Anterior cingulate cortex (tissue), 58 donors: ENCODE measurements at regions not wholly inside any gene's neighbourhood (a gene's known extent, or its start where the extent isn't known, plus 50 kb on each side); places are given as distances from the start of the nearest gene placed in this dataset.

Source experiments
- DNase-seq, 58 donors: peaks; one replicate each; lab custom pipeline; 2025; lab: John Stamatoyannopoulos, UW

DNA sequence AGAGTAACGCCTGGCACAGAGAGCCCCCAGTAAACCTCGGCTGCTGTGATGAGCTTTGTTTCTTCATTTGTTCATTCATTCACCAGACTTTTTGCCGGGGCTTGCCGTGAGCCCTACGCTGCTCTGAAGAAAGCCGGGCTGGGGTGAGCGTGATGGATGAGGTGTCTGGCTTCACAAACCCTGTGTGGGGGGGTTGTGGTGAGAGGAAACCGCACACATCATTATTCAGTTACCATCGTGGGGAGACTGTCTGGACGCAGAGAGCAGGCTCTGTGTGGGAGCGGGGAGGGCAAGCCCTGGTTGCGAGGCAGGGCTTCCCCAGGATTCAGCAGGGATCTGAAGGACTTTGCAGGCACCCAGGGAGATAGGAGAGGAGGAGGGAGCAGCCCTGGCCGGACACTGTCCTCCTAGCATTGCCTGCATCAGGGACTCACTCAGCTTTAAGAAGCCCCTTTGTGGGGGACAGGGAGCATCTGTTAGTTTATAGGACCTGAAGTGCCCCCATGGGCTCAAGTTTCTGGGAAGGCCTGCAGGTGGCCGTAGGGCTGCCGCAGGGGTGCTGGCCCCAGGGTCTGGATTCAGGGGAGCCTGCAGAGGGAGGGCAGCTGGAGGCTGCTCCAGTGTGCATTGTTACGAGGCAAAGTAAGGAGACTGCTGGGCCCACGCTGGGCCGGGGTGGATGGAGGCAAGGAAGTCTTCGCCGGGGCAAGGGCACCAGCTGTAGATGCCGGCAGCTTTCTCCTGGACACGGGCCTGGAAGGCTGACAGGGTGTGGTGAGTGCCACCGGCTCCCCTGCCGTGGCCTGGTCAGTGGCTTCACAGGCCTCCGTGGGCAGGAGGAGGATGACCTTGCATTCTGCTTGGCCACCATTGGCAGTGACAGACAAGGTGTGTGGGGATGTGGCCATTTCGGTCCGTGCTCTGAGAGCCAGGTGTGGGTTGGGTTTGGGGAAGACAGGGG lies 334.5 kb downstream of the SEC14L1 start:
- no peak for DNase-seq

DNA sequence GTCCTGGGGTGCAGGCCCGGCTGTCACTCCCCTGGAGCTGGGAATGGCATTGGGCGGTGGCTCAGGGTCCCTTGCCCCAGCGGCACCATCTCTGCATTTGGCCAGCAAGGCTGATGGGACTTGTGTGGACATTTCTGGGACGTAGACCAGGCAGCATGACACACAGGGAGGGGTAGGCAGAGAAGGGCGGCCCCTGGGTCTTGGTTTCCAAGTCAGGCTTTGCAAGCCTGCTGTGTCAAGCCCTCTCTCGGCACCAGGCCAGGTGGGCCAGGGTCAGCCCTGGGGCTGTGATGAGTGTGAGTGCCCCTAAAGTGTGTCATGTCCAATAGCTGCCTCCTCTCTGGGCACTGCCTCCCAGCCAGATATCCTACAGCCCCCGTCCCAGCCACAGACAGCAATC lies 335.2 kb downstream of the SEC14L1 start:
- peak in 1 of 58 donors; percentile 8 for DNase-seq

DNA sequence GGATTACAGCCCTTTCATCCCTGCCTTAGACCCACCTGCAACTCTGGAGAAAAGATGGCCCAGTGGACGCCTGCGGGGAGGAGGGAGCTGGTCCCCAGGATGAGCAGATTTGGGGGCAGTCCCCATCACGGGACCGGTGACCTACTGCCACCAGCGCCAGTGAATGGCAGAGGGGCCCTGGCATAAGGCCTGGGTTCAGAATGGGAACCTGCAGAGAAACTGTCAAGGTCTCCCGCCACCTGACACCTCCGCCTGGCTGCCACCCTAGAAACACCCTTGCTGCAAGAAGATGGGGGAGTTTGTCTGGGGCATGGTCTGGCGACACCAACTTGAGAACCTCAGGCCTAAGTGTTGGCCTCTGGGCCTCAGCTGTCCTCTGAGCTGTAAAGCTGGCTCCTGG lies 335.7 kb downstream of the SEC14L1 start:
- no peak for DNase-seq

DNA sequence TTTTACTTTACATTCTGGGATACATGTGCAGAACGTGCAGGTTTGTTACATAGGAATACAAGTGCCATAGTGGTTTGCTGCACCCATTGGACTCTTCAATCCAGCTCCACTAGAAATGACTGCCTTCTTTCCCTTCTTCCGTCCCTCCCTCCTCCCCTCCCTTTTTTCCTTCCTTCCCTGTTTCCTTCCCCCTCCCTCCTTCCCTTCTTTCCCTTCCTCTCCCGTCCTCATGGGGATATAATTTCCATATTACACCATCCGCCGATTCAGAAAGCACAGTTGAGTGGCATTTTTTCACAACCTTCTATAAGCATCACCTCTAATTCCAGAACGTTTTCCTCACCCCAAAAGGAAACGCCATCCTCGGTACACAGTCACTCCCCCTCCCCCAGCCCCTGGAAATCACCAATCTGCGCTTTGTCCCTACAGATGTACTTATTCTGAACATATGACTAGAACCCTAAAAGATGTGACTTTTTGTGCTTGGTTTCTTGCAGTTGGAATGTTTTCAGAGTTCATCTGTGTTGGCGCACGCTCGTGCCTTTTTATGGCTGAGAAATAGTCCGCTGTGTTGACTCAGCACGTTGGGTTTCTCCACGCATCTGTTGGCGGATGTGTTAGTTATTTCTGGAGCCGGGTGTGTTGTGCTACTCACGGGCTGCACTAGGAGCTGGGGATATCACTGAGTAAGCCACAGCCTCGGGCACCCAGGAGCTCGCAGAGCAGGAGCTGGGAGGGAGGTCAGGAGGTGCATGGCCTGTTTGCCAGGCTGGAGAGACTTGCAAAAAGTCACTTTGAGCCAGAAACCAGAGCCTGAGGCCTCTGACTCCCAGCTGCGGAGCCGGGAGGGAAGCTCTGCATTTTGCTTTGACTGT lies 336.4 kb downstream of the SEC14L1 start:
- DNase-seq: peak in 35 of 58 donors; percentile 6 to 76 (median 33)

DNA sequence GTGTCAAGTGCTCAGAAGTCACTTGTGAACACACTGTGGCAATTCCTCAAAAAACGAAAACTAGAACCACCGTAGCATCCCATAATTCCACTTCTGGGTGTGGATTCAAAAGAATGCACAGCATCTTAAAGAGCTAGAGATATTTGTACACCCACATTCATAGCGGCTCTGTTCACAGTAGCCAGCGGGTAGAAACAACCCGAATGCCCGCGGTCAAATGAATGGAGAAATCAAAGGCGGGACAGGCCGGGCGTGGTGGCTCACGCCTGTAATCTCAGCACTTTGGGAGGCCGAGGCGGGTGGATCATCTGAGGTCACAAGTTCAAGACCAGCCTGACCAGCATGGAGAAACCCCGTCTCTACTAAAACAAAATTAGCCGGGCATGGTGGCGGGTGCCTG lies 337.5 kb downstream of the SEC14L1 start:
- no peak for DNase-seq

DNA sequence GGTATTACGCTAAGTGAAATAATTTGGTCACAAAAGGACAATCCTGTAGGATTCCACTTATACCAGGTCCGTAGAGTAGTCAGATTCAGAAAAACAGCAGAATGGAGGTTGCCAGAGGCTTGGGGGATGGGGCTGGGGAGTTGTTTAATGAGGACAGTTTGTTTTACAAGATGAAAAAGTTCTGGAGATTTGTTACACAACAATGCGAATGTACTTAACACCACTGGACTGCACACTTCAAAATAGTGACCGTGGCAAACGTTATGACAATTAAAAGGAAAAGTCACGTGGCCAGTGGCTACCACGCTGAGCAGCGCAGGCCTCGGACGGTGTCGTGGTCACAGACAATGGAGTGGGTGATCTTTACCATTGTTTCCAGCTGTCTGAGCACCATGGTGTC lies 338.1 kb downstream of the SEC14L1 start:
- no peak for DNase-seq

DNA sequence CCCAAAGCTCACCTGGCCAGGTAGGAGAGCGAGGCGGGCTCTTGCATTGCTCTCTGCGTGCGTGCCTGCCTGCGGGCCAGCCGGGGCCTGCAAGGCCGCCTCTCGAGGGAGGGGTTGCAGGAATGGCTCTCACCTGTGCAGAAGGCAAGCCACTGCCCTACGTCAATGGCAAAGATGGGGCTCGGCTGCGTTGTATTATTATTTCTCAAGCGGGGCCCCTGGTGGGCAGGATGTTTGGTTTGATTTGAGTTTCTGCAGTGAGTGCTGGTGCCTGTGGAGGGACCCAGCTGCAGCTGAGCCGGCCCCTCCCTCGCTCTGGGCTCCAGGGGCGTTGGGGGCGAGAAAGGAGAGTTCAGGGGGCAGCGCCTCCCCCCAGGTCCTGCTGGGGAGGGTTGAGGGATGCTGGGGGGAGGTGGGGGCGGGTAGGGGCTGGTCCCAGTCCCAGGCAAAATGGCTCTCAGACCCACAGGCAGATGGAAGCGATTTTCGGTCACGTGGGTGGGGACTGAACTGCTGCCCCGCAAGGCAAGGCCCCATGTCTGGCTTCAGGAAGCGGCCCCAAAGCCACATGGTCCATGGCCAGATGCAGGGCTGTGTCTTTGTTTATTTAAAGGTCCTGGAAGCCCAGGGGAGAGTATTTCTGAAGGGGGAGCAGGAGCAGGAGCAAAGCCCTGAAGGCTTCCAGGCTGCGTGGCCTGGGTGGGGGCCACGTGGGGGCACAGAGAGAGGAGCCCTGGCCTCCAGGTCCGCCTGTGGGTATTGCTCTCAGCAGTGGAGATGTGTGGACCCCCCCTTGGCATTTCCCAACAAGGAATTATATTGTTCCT lies 338.8 kb downstream of the SEC14L1 start:
- DNase-seq: no peak

DNA sequence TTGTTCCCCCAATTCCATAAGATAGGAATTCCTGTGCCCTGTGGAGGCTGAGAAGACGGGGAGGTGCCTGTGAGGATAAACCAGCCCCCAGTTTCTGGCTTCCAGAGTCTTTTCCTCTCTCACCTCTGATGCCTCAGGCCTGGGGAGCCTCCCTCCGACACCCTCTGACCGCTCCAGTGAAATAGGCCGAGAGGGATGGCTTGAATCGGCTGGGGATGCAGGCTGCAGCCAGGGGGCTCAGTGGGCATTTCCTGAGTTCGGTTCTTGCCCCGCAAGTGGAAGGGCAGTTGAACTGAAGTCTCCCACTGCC lies 339.4 kb downstream of the SEC14L1 start:
- no peak for DNase-seq

DNA sequence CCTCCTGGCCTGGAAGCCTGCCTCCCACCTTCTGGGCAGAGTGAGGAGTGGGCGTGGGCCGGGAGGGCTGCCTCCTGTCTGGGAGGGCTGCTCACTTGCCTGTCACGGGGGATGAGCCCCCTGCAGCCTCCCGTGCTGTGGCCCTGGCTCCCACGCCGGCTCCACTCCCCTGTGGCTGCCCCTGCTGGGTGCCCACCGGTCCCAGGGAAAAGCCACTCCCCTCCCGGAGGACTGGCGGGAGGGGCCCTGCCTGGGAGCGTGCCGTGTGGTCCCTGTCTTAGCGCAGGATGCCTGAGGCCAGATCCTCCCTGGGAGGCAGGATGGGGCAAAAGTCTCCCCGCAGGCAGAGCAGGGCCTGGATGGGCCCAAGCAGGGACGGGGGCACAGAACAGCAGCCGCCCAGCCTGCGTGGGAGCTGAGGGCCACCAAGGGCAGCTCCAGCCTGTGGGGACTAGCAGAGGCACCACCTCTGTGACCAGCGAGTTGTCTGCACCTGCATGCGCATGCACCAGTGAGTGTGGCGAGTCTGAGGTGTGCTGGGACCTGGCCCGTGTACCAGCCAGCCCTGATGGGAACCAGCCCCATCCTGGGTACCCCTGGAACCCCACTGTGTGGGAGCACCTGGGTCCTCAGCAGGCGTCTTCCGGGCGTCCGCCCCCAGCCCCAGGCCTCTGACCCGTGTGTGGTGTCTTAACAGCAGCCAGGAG lies 339.9 kb downstream of the SEC14L1 start:
- no peak for DNase-seq

DNA sequence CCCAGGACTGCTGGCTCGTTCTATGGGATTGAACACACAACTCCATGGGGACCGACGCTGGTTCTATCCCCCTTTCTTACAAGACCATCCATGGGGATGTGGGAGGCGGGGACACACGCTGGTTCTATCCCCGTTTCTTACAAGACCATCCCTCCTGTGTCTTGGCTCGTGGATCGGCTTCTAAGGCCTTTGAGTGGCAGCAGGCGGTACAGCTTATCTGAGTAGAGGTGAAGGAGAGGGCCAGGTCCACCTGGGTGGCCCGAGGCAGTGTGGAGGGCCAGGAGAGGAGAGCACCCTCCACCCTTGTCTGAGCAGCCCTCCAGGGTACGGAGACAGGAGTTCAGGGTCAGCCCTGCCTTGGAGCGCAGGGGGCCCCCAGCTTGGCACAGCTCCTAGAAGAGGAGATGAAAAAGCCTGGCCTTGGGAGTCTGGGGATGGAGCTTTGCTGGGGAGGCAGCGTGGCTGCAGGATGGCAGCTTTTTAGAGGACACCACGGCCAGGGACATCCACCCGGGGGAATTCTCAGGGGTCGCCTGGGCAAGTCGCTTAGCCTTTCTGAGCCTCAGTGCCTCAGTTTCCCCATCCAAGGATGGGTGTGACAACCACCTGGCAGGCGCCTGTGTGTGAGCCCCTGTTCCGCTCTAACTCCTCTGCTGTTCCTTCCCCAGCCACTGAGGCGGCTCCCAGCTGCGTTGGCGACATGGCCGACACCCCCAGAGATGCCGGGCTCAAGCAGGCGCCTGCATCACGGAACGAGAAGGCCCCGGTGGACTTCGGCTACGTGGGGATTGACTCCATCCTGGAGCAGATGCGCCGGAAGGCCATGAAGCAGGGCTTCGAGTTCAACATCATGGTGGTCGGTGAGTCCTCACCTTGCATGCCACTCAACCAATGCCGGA lies 341.0 kb downstream of the SEC14L1 start:
- no peak for DNase-seq

DNA sequence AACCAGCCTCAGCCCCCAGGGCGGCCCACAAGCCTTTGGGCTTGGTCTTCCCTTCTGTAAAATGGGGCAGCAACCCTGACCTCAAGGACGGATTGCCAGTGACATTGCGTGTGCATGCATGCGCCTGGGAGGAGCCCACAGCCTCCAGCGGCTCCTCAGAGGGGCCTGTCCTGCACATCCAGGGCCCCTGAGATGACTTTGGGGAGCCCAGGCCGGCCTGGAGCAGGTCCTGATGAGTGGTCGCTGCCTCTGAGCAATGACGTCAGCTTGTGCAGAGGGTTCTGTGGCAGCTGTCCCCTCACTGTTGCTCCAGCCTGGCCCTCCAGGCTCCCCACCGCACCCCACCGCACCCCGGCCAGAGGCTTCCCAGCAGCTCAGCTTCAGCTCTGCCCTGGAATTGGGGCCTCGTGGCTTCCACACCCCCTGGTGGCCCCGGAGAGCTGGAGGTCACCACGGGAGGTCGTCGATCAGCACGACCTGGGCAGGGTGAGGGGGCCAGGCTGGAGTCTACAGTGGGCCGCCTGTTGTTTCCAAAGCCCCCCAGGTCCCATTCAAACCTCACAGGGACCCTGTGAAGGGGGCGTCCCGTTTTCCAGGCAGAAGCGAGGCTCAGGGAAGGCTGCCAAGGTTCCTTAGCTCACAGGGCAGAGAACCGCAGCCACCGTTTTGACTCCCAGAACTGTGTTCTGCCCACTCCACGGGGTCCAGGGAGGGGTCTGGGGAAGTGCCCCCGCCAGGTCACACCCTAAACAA lies 341.8 kb downstream of the SEC14L1 start:
- no peak for DNase-seq

DNA sequence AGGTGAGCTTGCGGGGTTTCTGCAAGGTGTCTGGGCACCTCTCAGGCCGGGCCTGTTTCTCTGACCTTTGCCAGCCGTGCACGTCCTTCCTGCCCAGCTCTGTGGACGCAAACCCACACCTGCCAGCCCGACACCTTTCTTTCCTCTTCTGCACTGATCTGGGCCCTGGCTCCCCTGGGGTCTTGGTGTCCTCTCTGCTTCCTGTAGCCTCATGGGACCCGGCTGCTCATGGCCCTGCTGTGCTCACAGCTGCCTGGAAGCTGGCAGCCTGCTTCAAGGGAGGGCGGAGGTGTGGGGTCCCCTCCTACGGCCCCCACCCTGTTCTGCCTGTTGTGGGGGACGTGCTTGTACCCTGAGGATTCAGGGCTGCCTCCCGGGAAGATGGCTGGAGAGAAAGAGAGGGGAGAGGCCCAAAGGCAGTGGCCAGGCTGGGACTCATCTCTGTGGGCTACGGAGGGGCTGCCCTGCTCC lies 342.4 kb downstream of the SEC14L1 start:
- no peak for DNase-seq

DNA sequence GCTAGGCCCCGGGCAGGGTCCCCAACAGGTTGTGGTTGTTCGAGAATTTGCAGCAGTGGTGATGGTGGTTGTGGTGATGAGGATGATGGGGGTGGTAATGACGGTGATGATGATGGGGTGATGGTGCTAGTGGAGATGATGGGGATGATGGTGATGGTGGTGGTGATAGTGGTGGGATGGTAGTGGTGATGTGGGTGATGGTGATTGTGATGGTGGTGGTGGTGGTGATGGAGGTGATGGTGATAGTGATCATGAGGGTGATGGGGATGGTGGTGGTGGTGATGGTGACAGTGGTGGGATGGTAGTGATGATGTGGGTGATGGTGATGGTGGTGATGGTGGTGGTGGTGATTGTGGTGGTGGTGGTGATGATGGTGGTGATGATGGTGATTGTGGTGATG lies 343.3 kb downstream of the SEC14L1 start:
- DNase-seq: no peak

DNA sequence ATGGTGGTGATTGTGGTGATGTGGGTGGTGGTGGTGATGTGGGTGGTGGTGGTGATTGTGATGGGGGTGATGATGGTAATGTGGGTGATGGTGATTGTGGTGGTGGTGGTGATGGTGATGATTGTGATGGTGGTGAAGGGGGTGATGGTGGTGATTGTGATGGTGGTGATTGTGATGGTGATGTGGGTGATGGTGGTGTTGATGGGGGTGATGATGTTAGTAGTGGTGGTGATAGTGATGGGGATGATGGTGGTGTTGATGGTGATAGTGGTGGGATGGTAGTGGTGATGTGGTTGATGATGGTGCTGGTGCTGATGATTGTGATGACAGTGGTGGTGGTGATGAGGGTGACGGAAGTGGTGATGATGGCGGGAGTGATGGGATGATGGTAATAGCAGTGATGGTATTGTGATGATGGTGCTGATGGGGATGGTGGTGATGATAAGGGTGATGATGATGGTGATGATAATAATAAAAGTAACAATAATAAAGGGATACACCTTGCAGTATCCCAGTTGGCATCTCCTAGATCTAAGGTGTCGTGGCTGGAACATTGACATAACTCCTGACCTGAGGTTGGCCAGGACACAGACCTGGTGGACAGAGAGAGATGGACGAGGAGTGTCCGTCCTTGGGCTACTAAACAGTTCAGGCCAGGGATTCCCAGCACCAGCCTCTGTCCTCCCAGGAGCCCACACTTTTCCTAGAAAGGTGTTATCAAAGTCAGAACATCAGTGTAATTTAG lies 344.5 kb downstream of the SEC14L1 start:
- DNase-seq: no peak

DNA sequence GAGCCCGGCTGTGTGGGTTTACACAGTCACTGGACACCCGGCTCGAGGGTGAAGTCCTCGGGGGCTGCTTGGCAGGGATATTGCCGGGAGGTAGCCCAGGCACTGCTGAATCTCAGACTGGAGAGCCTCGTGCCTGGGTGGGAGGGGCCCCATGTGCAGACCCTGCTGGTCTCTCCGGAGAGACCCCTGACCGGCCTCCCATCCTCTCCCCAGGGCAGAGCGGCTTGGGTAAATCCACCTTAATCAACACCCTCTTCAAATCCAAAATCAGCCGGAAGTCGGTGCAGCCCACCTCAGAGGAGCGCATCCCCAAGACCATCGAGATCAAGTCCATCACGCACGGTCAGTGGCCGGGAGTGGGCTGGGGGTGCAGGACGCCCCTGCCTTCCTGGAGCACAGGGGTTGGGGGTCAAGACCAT lies 346.5 kb downstream of the SEC14L1 start:
- no peak for DNase-seq

DNA sequence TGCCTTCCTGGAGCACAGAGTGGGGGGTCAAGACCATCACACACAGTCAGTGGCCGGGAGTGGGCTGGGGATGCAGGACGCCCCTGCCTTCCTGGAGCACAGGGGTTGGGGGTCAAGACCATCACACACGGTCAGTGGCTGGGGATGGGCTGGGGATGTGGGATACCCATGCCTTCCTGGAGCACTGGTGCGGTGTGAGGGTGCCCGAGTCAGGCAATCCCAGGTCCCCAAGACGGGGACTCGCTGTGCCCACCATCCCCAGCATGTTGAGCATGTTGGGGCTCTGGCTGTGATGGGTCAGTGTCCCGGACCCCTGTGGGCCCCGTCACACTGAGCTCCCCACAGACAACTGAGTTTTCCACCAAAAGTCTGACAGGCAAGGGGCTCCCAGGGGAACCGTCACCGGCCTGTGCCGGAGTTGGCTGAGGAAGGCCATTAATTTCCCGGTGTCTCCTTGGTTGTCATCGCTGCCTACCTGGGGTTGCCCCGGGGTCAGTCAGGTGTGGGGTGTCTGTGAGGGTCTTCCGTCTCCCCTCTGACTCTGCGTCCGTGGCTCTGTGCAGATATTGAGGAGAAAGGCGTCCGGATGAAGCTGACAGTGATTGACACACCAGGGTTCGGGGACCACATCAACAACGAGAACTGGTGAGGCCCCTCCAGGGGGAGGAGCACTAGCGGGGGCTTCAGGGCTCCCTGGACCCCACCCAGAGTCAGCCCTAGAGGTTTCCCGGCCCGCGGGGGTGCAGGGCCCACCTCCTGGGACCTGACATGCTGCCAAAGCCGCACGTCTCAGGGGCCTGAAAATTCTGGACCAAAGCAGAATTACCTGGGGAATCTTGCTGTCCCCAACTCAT lies 347.1 kb downstream of the SEC14L1 start:
- no peak for DNase-seq
